Mesenchymal stem cell (in vitro differentiated cells and primary cell): ENCODE measurements at regions not wholly inside any gene's neighbourhood (a gene's known extent, or its start where the extent isn't known, plus 50 kb on each side); places are given as distances from the start of the nearest gene placed in this dataset.

Experiments
- DNase-seq: peaks from one replicate; pipeline ENCODE4 v3.0.0-alpha.2; 2013
- H2AFZ ChIP-seq: one replicate; pipeline ENCODE4 v1.6.1; 2013; ENCODE audit warnings: low read depth, mild to moderate bottlenecking, control low read depth, inconsistent platforms, low read length, moderate library complexity
- H2AK5ac ChIP-seq: 2 replicates; pipeline ENCODE4 v1.6.1; 2013; ENCODE audit warnings: low read length, moderate library complexity, mild to moderate bottlenecking, inconsistent platforms; ENCODE audit not compliant: severe bottlenecking
- H2BK120ac ChIP-seq: one replicate; pipeline ENCODE4 v1.6.1; 2013; ENCODE audit warnings: low read depth, mild to moderate bottlenecking, inconsistent platforms, low read length, moderate library complexity
- H2BK12ac ChIP-seq, 2 experiments: one replicate each; pipeline ENCODE4 v1.6.1; 2013; ENCODE audit warnings: inconsistent platforms in 2 of 2, low read length in 2 of 2, mild to moderate bottlenecking in 2 of 2, moderate library complexity in 2 of 2, control low read depth in 1 of 2
- H2BK15ac ChIP-seq: one replicate; pipeline ENCODE4 v1.6.1; 2013; ENCODE audit warnings: mild to moderate bottlenecking, low read depth, inconsistent platforms; ENCODE audit not compliant: poor library complexity, severe bottlenecking
- H2BK5ac ChIP-seq: 2 replicates; pipeline ENCODE4 v1.6.1; 2013; ENCODE audit warnings: low read depth, mild to moderate bottlenecking, low read length, control low read depth, inconsistent platforms; ENCODE audit not compliant: poor library complexity, severe bottlenecking
- H3K14ac ChIP-seq, 2 experiments: one replicate each; pipeline ENCODE4 v1.6.1; 2013; ENCODE audit warnings: inconsistent platforms in 2 of 2, low read length in 2 of 2, control low read depth in 1 of 2, mild to moderate bottlenecking in 1 of 2, moderate library complexity in 1 of 2
- H3K18ac ChIP-seq, 2 experiments: one replicate each; pipeline ENCODE4 v1.6.1; 2013; ENCODE audit warnings: inconsistent platforms in 2 of 2, low read length in 2 of 2, control low read depth in 1 of 2, low read depth in 1 of 2, mild to moderate bottlenecking in 1 of 2
- H3K23ac ChIP-seq, 2 experiments: one replicate each; pipeline ENCODE4 v1.6.1; 2013; ENCODE audit warnings: inconsistent platforms in 2 of 2, low read length in 2 of 2, mild to moderate bottlenecking in 2 of 2, moderate library complexity in 2 of 2, control low read depth in 1 of 2
- H3K27ac ChIP-seq: 2 replicates; pipeline ENCODE4 v1.5.1; 2013; ENCODE audit warnings: mild to moderate bottlenecking, moderate library complexity, low read length, control low read depth, inconsistent platforms; ENCODE audit not compliant: poor library complexity, severe bottlenecking
- H3K27me3 ChIP-seq, 2 experiments: 2 replicates each; pipeline versions ENCODE4 v1.6.1 to v1.7.0; 2013; ENCODE audit warnings: low read length in 2 of 2, mild to moderate bottlenecking in 2 of 2, moderate library complexity in 2 of 2, control low read depth in 1 of 2, inconsistent platforms in 1 of 2; ENCODE audit not compliant: control insufficient read depth in 1 of 2, insufficient read depth in 1 of 2
- H3K36me3 ChIP-seq, 2 experiments: 2 replicates each; pipeline versions ENCODE4 v1.6.1 to v1.7.0; 2013; ENCODE audit warnings: low read length in 2 of 2, control low read depth in 1 of 2, inconsistent platforms in 1 of 2, low read depth in 1 of 2, mild to moderate bottlenecking in 1 of 2; ENCODE audit not compliant: insufficient read depth in 2 of 2, control insufficient read depth in 1 of 2
- H3K4ac ChIP-seq, 2 experiments: one replicate each; pipeline ENCODE4 v1.6.1; 2013; ENCODE audit warnings: inconsistent platforms in 2 of 2, low read length in 2 of 2, mild to moderate bottlenecking in 2 of 2, moderate library complexity in 2 of 2, control low read depth in 1 of 2, low read depth in 1 of 2
- H3K4me1 ChIP-seq: 2 replicates; pipeline ENCODE4 v1.6.1; 2013; ENCODE audit warnings: low read depth, low read length, control low read depth; ENCODE audit not compliant: control insufficient read depth, insufficient read depth
- H3K4me2 ChIP-seq: 2 replicates; pipeline ENCODE4 v1.6.1; 2013; ENCODE audit warnings: low read length, mild to moderate bottlenecking, inconsistent platforms; ENCODE audit not compliant: poor library complexity, severe bottlenecking
- H3K4me3 ChIP-seq, 2 experiments: 2 replicates each; pipeline versions ENCODE4 v1.5.1 to v1.7.0; 2013; ENCODE audit warnings: low read length in 2 of 2, mild to moderate bottlenecking in 2 of 2, control low read depth in 1 of 2, low read depth in 1 of 2; ENCODE audit not compliant: insufficient read depth in 1 of 2
- H3K79me1 ChIP-seq: replicated peaks from 2 replicates; pipeline ENCODE4 v1.6.1; 2013; ENCODE audit warnings: mild to moderate bottlenecking, control low read depth, low read length, inconsistent platforms; ENCODE audit not compliant: poor library complexity, severe bottlenecking
- H3K9ac ChIP-seq: 2 replicates; pipeline ENCODE4 v1.7.0; 2013; ENCODE audit warnings: mild to moderate bottlenecking, low read length, moderate library complexity
- H3K9me3 ChIP-seq: 2 replicates; pipeline ENCODE4 v1.7.0; 2013; ENCODE audit warnings: mild to moderate bottlenecking, low read length; ENCODE audit not compliant: control insufficient read depth
- H4K8ac ChIP-seq: one replicate; pipeline ENCODE4 v1.6.1; 2013; ENCODE audit warnings: inconsistent platforms, mild to moderate bottlenecking, low read length, moderate library complexity
- H4K91ac ChIP-seq: one replicate; pipeline ENCODE4 v1.6.1; 2013; ENCODE audit warnings: mild to moderate bottlenecking, low read length, inconsistent platforms
- WGBS: methylation state at CpG from one replicate; pipeline ENCODE4 v1.1.7; 2013; ENCODE audit warnings: mixed read lengths; 5-methylcytosine and 5-hydroxymethylcytosine counted together

GRCh38 chr13:31029102-31029501 is 96.6 kb downstream of the TEX26 start:
- no peak overlapping the region for H3K27ac ChIP-seq
- H3K9ac ChIP-seq = no peak overlapping the region
- H3K4ac ChIP-seq = no peak overlapping the region
- no peak overlapping the region for H2BK120ac ChIP-seq
- H3K36me3 ChIP-seq = no peaks in the 10 kb centered on the region
- DNase-seq = no peak
- H2BK12ac ChIP-seq = no peak overlapping the region
- H2BK5ac ChIP-seq = no peak overlapping the region
- no peak overlapping the region for H2AK5ac ChIP-seq
- 90% methylated on average over 8 of the region's 8 CpGs for WGBS
- H2AFZ ChIP-seq = no peak overlapping the region
- no peak overlapping the region for H4K8ac ChIP-seq
- peak overlapping the region in 1 of 2 experiments; percentile 23 for H3K18ac ChIP-seq
- H3K27me3 ChIP-seq = peaks cover 0 to 10% of the 10 kb centered on the region in 2 experiments
- no peak overlapping the region for H3K4me3 ChIP-seq
- no peak overlapping the region for H3K14ac ChIP-seq
- no peak overlapping the region for H3K23ac ChIP-seq
- H2BK15ac ChIP-seq = no peak overlapping the region
- H4K91ac ChIP-seq = peak overlapping the region; percentile 8
- H3K4me2 ChIP-seq = no peak overlapping the region
- H3K4me1 ChIP-seq = no peaks in the 10 kb centered on the region
- H3K9me3 ChIP-seq = no peaks in the 10 kb centered on the region
- H3K79me1 ChIP-seq = no peaks in the 10 kb centered on the region

DNA sequence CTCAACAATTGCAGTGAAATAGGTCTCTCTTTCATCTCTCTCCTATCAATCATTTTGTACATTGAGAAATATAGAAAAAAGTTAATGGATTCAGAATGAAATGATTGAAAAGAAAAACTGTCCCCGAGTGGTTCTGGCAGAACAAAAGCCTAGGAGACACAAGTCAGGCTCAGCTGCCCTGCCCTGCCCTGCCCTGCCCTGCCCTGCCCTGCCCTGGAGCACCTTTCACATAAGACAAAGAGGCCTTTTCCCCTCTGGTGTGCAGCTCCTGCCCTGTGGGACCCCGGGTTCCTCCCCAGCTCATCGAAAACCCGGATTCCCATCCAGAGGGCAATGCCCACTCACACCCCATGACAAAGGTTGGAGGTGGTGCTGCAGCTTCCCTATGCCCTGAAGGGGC is 94.7 kb downstream of the TEX26 start:
- H2AK5ac ChIP-seq = no peak overlapping the region
- peaks cover under 1 to 10% of the 10 kb centered on the region in 2 experiments for H3K27me3 ChIP-seq
- WGBS = 90% methylated on average over 4 of the region's 4 CpGs
- no peak overlapping the region for H3K9ac ChIP-seq
- no peak overlapping the region for H3K14ac ChIP-seq
- no peak overlapping the region for H3K4ac ChIP-seq
- no peaks in the 10 kb centered on the region for H3K36me3 ChIP-seq
- no peak overlapping the region for H2BK15ac ChIP-seq
- no peak for DNase-seq
- no peak overlapping the region for H2BK120ac ChIP-seq
- H3K79me1 ChIP-seq = no peaks in the 10 kb centered on the region
- no peak overlapping the region for H3K18ac ChIP-seq
- H4K91ac ChIP-seq = no peak overlapping the region
- no peak overlapping the region for H3K27ac ChIP-seq
- no peak overlapping the region for H3K23ac ChIP-seq
- no peak overlapping the region for H3K4me3 ChIP-seq
- no peak overlapping the region for H2AFZ ChIP-seq
- H3K9me3 ChIP-seq = no peaks in the 10 kb centered on the region
- H2BK12ac ChIP-seq = no peak overlapping the region
- no peak overlapping the region for H4K8ac ChIP-seq
- no peak overlapping the region for H3K4me2 ChIP-seq
- no peaks in the 10 kb centered on the region for H3K4me1 ChIP-seq
- no peak overlapping the region for H2BK5ac ChIP-seq
